ENCODE measurements at regions not wholly inside any gene's neighbourhood (a gene's known extent, or its start where the extent isn't known, plus 50 kb on each side); places are given as distances from the start of the nearest gene placed in this dataset.
A peak's percentile ranks its signal among the peaks of the same experiment; 100 is the strongest.
"Not testable (repeated sequence)": the region's sequence is repeated elsewhere in the genome, so short reads cannot be mapped to it uniquely, and the experiment has no call there.

DNA sequence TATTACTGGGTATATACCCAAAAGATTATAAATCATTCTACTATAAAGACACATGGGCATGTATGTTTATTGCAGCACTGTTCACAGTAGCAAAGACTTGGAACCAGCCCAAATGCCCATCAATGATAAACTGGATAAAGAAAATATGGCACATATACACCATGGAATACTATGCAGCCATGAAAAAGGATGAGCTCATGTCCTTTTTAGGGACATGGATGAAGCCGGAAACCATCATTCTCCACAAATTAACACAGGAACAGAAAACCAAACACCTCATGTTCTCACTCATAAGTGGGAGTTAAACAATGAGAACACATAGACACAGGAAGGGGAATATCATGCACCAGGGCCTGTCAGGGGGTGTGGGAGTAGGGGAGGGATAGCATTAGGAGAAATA is 772.5 kb downstream of the SH3BGRL start:
- H3K4me3 ChIP-seq (ENCODE audit: low read depth, low read length); H3K4me1 ChIP-seq (ENCODE audit: control insufficient read depth, insufficient read depth, low read length); H3K36me3 ChIP-seq (ENCODE audit: control insufficient read depth in 2 of 2, insufficient read depth in 1 of 2, low read length in 2 of 2); H3K27ac ChIP-seq (ENCODE audit: extremely low read depth, low read depth, low read length); H3K9me3 ChIP-seq (ENCODE audit: control insufficient read depth, insufficient read depth, low read depth, low read length); POLR2A ChIA-PET: not testable (repeated sequence)
- CTCF ChIA-PET = interaction anchor here (0.7 kb wide), 1 partner anchor 16 kb away, joined by 3 read pairs; no protein-coding TSS in a partner anchor
- TF ChIP-seq, protein P1, sequence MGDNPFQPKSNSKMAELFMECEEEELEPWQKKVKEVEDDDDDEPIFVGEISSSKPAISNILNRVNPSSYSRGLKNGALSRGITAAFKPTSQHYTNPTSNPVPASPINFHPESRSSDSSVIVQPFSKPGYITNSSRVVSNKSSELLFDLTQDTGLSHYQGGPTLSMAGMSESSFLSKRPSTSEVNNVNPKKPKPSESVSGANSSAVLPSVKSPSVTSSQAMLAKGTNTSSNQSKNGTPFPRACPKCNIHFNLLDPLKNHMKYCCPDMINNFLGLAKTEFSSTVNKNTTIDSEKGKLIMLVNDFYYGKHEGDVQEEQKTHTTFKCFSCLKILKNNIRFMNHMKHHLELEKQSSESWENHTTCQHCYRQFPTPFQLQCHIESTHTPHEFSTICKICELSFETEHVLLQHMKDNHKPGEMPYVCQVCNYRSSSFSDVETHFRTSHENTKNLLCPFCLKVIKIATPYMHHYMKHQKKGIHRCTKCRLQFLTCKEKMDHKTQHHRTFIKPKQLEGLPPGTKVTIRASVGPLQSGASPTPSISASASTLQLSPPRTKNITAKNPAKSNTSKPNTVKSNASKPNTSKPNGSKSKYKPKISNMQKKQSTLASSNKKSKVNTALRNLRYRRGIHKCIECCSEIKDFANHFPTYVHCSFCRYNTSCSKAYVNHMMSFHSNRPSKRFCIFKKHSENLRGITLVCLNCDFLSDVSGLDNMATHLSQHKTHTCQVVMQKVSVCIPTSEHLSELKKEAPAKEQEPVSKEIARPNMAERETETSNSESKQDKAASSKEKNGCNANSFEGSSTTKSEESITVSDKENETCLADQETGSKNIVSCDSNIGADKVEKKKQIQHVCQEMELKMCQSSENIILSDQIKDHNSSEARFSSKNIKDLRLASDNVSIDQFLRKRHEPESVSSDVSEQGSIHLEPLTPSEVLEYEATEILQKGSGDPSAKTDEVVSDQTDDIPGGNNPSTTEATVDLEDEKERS (tag by site-specific recombination; IDR thresholded peaks at IDR 0.05) = 0 out of 2 replicates have a peak, but pooled peaks have one; percentile 64
- peak; percentile 90 for TF ChIP-seq ZNF146 (tag by site-specific recombination; IDR thresholded peaks at IDR 0.05)

DNA sequence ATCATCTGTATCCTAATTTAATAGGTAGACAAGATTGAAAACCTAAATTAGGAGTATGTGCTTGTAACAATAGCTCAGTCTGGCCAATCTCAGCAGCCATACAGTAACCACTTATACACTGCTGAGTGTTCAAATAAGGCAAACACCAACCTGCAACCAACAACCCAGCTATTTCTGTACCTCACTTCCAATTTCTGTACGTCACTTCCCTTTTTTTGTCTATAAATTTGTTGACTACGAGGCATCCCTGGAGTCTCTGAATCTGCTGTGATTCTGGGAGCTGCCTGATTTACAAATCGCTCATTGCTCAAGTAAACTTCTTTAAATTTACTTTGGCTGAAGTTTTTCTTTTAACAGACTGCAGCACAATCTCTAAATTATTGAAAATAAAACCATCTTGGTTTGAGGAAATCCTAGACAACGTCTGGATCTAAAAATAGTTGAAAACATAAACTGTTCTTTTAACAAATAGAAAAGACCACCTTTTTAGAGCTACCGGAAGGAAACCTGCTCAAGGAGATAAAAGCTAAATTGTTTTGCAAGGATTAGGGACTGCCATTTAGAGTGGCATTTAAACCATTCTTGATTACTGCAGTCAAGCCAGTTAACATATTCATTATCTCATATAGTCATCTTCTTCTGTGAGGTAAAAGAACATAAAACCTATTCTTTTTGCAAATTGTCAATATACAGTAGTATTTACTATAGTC is 778.1 kb downstream of the SH3BGRL start:
- ChIA-PET CTCF (no interaction called here), POLR2A (no interaction called here)
- Histone ChIP-seq H3K4me1 (ENCODE audit: control insufficient read depth, insufficient read depth, low read length) (no peaks in the 10 kb centered on the region), H3K9me3 (ENCODE audit: control insufficient read depth, insufficient read depth, low read depth, low read length) (no peaks in the 10 kb centered on the region; the same call in 1 of the 2 replicates), H3K27ac (ENCODE audit: extremely low read depth, low read depth, low read length) (no peak overlapping the region), H3K36me3 (ENCODE audit: control insufficient read depth in 2 of 2, insufficient read depth in 1 of 2, low read length in 2 of 2) (no peaks in the 10 kb centered on the region), H3K4me3 (ENCODE audit: low read depth, low read length) (no peak overlapping the region)
- no peak for TF ChIP-seq ZNF558 (tag by site-specific recombination; IDR thresholded peaks at IDR 0.05)

DNA sequence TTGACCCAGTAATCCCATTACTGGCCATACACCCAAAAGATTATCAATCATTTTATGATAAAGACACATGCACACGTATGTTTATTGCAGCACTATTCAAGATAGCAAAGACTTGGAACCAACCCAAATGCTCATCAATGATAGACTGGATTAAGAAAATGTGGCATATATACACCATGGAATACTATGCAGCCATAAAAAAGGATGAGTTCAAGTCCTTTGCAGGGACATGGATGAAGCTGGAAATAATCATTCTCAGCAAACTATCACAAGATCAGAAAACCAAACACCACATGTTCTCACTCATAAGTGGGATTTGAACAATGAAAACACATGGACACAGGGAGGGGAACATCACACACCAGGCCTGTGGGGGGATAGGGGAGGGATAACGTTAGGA is 785.3 kb downstream of the SH3BGRL start:
- H3K27ac ChIP-seq (ENCODE audit: extremely low read depth, low read depth, low read length); POLR2A ChIA-PET; CTCF ChIA-PET; H3K4me3 ChIP-seq (ENCODE audit: low read depth, low read length); H3K36me3 ChIP-seq (ENCODE audit: control insufficient read depth in 2 of 2, insufficient read depth in 1 of 2, low read length in 2 of 2); H3K4me1 ChIP-seq (ENCODE audit: control insufficient read depth, insufficient read depth, low read length); H3K9me3 ChIP-seq (ENCODE audit: control insufficient read depth, insufficient read depth, low read depth, low read length): not testable (repeated sequence)
- TF ChIP-seq ZNF146 (tag by site-specific recombination; IDR thresholded peaks at IDR 0.05) = peak; percentile 74
- TF ChIP-seq, protein P1 (tag by site-specific recombination; IDR thresholded peaks at IDR 0.05) = 0 out of 2 replicates have a peak, but pooled peaks have one; percentile 61

DNA sequence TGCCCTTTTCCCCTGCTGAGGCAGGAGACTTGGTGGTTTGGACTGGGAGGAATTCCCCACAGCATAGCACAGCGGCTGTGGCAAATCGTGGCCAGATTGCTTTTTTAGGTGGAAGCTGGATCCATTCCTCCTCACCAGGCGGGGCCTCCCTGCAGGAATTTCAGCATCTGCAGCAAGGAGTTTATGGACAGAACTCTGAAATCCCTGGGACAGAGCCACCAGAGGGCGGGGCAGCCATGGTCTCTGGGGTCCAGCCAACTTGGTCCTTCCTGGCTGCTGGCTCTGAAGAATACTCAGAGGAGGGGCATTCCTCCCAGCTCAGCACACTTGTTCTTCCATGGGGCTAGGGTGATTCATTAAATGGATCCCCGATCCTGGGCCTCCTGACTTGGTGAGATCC is 794.3 kb downstream of the SH3BGRL start:
- H3K9me3 ChIP-seq (ENCODE audit: control insufficient read depth, insufficient read depth, low read depth, low read length) = peaks cover 4% of the 10 kb centered on the region
- H3K27ac ChIP-seq (ENCODE audit: extremely low read depth, low read depth, low read length) = no peak overlapping the region
- ChIA-PET POLR2A (no interaction called here), CTCF (no interaction called here)
- no peaks in the 10 kb centered on the region for H3K36me3 ChIP-seq (ENCODE audit: control insufficient read depth in 2 of 2, insufficient read depth in 1 of 2, low read length in 2 of 2)
- H3K4me1 ChIP-seq (ENCODE audit: control insufficient read depth, insufficient read depth, low read length) = no peaks in the 10 kb centered on the region
- TF ChIP-seq ZNF837 (tag by site-specific recombination; IDR thresholded peaks at IDR 0.05) (no peak), ZNF416 (tag by site-specific recombination; IDR thresholded peaks at IDR 0.05) (no peak)
- H3K4me3 ChIP-seq (ENCODE audit: low read depth, low read length) = no peak overlapping the region

DNA sequence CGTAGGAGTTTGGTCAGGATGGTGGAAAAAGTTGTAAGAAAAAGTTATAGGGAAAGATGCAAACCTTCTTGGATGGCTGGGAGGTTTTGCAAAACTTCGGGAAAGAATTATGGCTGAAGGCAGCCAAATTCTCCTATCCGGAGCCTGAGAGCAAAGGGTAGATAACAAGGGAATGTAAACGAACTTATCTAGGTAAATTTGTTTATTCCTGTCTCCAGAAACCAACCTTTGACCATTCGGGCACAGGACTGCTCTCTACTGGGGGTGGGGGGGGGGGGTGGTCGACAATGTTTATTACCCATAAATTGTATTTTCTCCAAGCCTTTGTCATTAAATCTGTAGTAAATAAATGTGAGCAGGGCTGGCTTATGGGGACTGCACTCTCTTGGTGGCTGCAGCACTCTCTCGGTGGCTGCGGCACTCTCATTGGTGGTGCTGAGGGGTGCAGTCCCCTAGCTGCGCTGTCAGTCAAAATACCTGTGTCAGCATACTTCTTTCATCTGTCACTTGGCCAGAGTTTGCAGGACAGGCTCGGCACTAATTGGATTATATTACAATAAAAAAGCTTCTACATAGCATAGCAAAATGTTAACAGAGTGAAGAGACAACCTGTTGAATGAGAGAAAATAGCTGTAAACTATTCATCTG is 827.8 kb downstream of the SH3BGRL start:
- ChIA-PET CTCF (no interaction called here), POLR2A (no interaction called here)
- TF ChIP-seq SCRT1 (tag by site-specific recombination; IDR thresholded peaks at IDR 0.05; ENCODE audit: borderline replicate concordance) (0 out of 2 replicates have a peak, but pooled peaks have one; percentile 46), ZFP69B (tag by site-specific recombination; IDR thresholded peaks at IDR 0.05) (no peak)
- H3K4me1 ChIP-seq (ENCODE audit: control insufficient read depth, insufficient read depth, low read length) = no peaks in the 10 kb centered on the region
- H3K36me3 ChIP-seq (ENCODE audit: control insufficient read depth in 2 of 2, insufficient read depth in 1 of 2, low read length in 2 of 2) = no peaks in the 10 kb centered on the region
- H3K9me3 ChIP-seq (ENCODE audit: control insufficient read depth, insufficient read depth, low read depth, low read length) = peaks cover 2% of the 10 kb centered on the region
- H3K27ac ChIP-seq (ENCODE audit: extremely low read depth, low read depth, low read length) = no peak overlapping the region
- H3K4me3 ChIP-seq (ENCODE audit: low read depth, low read length) = no peak overlapping the region

Measured in HEK293 (cell line).